H9 (cell line): ENCODE measurements at regions not wholly inside any gene's neighbourhood (a gene's known extent, or its start where the extent isn't known, plus 50 kb on each side); places are given as distances from the start of the nearest gene placed in this dataset.

Experiments
- DNase-seq: peaks from one replicate; pipeline ENCODE4 v3.0.0-alpha.2; 2017
- H2AFZ ChIP-seq: one replicate; pipeline ENCODE4 v1.6.1; 2013; ENCODE audit warnings: mild to moderate bottlenecking, low read length, control low read depth, moderate library complexity
- H2AK5ac ChIP-seq: 2 replicates; pipeline ENCODE4 v1.6.1; 2013; ENCODE audit warnings: low read length, control low read depth, mixed read lengths; ENCODE audit not compliant: insufficient read length
- H2BK120ac ChIP-seq: one replicate; pipeline ENCODE4 v1.6.1; 2013; ENCODE audit warnings: low read depth, mild to moderate bottlenecking, low read length, control low read depth, inconsistent platforms; ENCODE audit not compliant: poor library complexity, severe bottlenecking
- H2BK12ac ChIP-seq: 2 replicates; pipeline ENCODE4 v1.6.1; 2013; ENCODE audit warnings: low read length, control low read depth, mixed read lengths, low read depth; ENCODE audit not compliant: insufficient read length
- H2BK15ac ChIP-seq: 2 replicates; pipeline ENCODE4 v1.6.1; 2013; ENCODE audit warnings: low read depth, low read length, control low read depth
- H2BK20ac ChIP-seq: one replicate; pipeline ENCODE4 v1.6.1; 2013; ENCODE audit warnings: low read depth, mild to moderate bottlenecking, low read length, control low read depth, inconsistent platforms; ENCODE audit not compliant: poor library complexity, severe bottlenecking
- H2BK5ac ChIP-seq: 2 replicates; pipeline ENCODE4 v1.6.1; 2013; ENCODE audit warnings: low read length, control low read depth, mixed read lengths; ENCODE audit not compliant: insufficient read length
- H3K14ac ChIP-seq: 2 replicates; pipeline ENCODE4 v1.6.1; 2013; ENCODE audit warnings: low read length, control low read depth; ENCODE audit not compliant: insufficient read depth
- H3K18ac ChIP-seq: 2 replicates; pipeline ENCODE4 v1.6.1; 2013; ENCODE audit warnings: low read depth, mild to moderate bottlenecking, mixed read lengths, low read length, control low read depth; ENCODE audit not compliant: insufficient read length
- H3K23ac ChIP-seq: 2 replicates; pipeline ENCODE4 v1.6.1; 2013; ENCODE audit warnings: low read length, control low read depth, mixed read lengths, low read depth; ENCODE audit not compliant: insufficient read length
- H3K23me2 ChIP-seq: 2 replicates; pipeline ENCODE4 v1.6.1; 2013; ENCODE audit warnings: low read depth, mild to moderate bottlenecking, mixed read lengths, low read length, control low read depth; ENCODE audit not compliant: insufficient read length, poor library complexity, severe bottlenecking
- H3K27ac ChIP-seq: 2 replicates; pipeline ENCODE4 v1.5.1; 2013; ENCODE audit warnings: low read length, control low read depth, mixed read lengths, low read depth; ENCODE audit not compliant: insufficient read length
- H3K27me3 ChIP-seq: 2 replicates; pipeline ENCODE4 v1.6.1; 2013; ENCODE audit warnings: low read length, control low read depth, inconsistent platforms; ENCODE audit not compliant: insufficient read depth
- H3K4ac ChIP-seq: 2 replicates; pipeline ENCODE4 v1.6.1; 2013; ENCODE audit warnings: low read depth, mild to moderate bottlenecking, control low read depth, inconsistent platforms, low read length, moderate library complexity
- H3K4me1 ChIP-seq: 2 replicates; pipeline ENCODE4 v1.6.1; 2013; ENCODE audit warnings: low read length, control low read depth, inconsistent platforms; ENCODE audit not compliant: insufficient read depth
- H3K4me2 ChIP-seq: 2 replicates; pipeline ENCODE4 v1.6.1; 2013; ENCODE audit warnings: low read length, control low read depth, mixed read lengths; ENCODE audit not compliant: insufficient read length, insufficient read depth
- H3K56ac ChIP-seq: 2 replicates; pipeline ENCODE4 v1.6.1; 2013; ENCODE audit warnings: low read depth, mild to moderate bottlenecking, mixed read lengths, low read length, control low read depth; ENCODE audit not compliant: insufficient read length
- H3K79me1 ChIP-seq: 2 replicates; pipeline ENCODE4 v1.6.1; 2013; ENCODE audit warnings: low read depth, mild to moderate bottlenecking, moderate library complexity, low read length, control low read depth, inconsistent platforms; ENCODE audit not compliant: insufficient read depth, poor library complexity, severe bottlenecking
- H3K79me2 ChIP-seq: 2 replicates; pipeline ENCODE4 v1.6.1; 2013; ENCODE audit warnings: low read length, control low read depth, inconsistent platforms; ENCODE audit not compliant: insufficient read depth
- H3K9ac ChIP-seq: 2 replicates; pipeline ENCODE4 v1.6.1; 2013; ENCODE audit warnings: low read length, control low read depth, mixed read lengths; ENCODE audit not compliant: insufficient read length; ENCODE audit errors: extremely low read depth
- H3K9me3 ChIP-seq: one replicate; pipeline ENCODE4 v1.6.1; 2013; ENCODE audit warnings: low read depth, low read length, inconsistent platforms; ENCODE audit not compliant: control insufficient read depth
- H3T11ph ChIP-seq: one replicate; pipeline ENCODE4 v1.6.1; 2013; ENCODE audit warnings: mild to moderate bottlenecking, low read length, control low read depth, inconsistent platforms
- H4K20me1 ChIP-seq: one replicate; pipeline ENCODE4 v1.6.1; 2013; ENCODE audit not compliant: control insufficient read depth, insufficient read length, insufficient read depth
- H4K5ac ChIP-seq: 2 replicates; pipeline ENCODE4 v1.6.1; 2013; ENCODE audit warnings: low read depth, mild to moderate bottlenecking, mixed read lengths, low read length, control low read depth; ENCODE audit not compliant: insufficient read length
- H4K8ac ChIP-seq: replicated peaks from 2 replicates; pipeline ENCODE4 v1.6.1; 2013; ENCODE audit warnings: low read length, control low read depth, mixed read lengths, low read depth; ENCODE audit not compliant: insufficient read length
- H4K91ac ChIP-seq: 2 replicates; pipeline ENCODE4 v1.6.1; 2013; ENCODE audit warnings: low read depth, mild to moderate bottlenecking, moderate library complexity, mixed read lengths, low read length, control low read depth; ENCODE audit not compliant: insufficient read length
- H3K27ac Mint-ChIP-seq, 3 experiments: 2 replicates in 2 of 3; 3 replicates in 1 of 3; pipeline ENCODE4 v1.8.0; 2020 to 2021; ENCODE audit warnings: mixed read lengths in 3 of 3, mild to moderate bottlenecking in 1 of 3, moderate library complexity in 1 of 3
- H3K27me3 Mint-ChIP-seq: 2 replicates; pipeline ENCODE4 v1.8.0; 2021; ENCODE audit warnings: low read depth, mild to moderate bottlenecking, moderate library complexity, mixed read lengths
- H3K36me3 Mint-ChIP-seq, 3 experiments: 2 replicates in 2 of 3; 3 replicates in 1 of 3; pipeline ENCODE4 v1.8.0; 2020 to 2021; ENCODE audit warnings: low read depth in 3 of 3, mixed read lengths in 3 of 3; ENCODE audit not compliant: insufficient read depth in 1 of 3
- H3K4me1 Mint-ChIP-seq, 2 experiments: 2 replicates each; pipeline ENCODE4 v1.8.0; 2020; ENCODE audit warnings: mixed read lengths in 2 of 2
- H3K4me3 Mint-ChIP-seq, 2 experiments: 2 replicates in 1 of 2; 3 replicates in 1 of 2; pipeline ENCODE4 v1.8.0; 2020 to 2021; ENCODE audit warnings: mild to moderate bottlenecking in 2 of 2, mixed read lengths in 2 of 2, moderate library complexity in 1 of 2
- H3K9me3 Mint-ChIP-seq, 2 experiments: 2 replicates in 1 of 2; 3 replicates in 1 of 2; pipeline ENCODE4 v1.8.0; 2020; ENCODE audit warnings: mild to moderate bottlenecking in 2 of 2, mixed read lengths in 2 of 2, moderate library complexity in 1 of 2
- CTCF ChIP-seq: fragments of 200-600 bp; sonication (generic); conservative IDR thresholded peaks from 3 replicates; pipeline ENCODE4 v1.8.0; 2021; ENCODE audit warnings: antibody characterized with exemption, mild to moderate bottlenecking
- WGBS: extraction: QIAGEN DNeasy Blood & Tissue Kit; methylation state at CpG from one replicate; pipeline ENCODE4 v1.1.7; 2013; ENCODE audit warnings: missing lambda C conversion rate, low lambda C conversion rate, mixed read lengths; ENCODE audit not compliant: insufficient read length; ENCODE audit errors: extremely low coverage; 5-methylcytosine and 5-hydroxymethylcytosine counted together

- Histone ChIP-seq H4K5ac (no peak overlapping the region), H4K20me1 (no peaks in the 10 kb centered on the region), H3K56ac (no peak overlapping the region), H2BK15ac (no peak overlapping the region), H2BK120ac (no peak overlapping the region), H3T11ph (no peak overlapping the region), H3K79me2 (no peaks in the 10 kb centered on the region), H2BK20ac (no peak overlapping the region), H3K27ac (no peak overlapping the region), H3K18ac (no peak overlapping the region), H3K27me3 (no peaks in the 10 kb centered on the region), H3K4me1 (no peaks in the 10 kb centered on the region), H3K4ac (no peak overlapping the region), H3K23ac (no peak overlapping the region), H2AK5ac (no peak overlapping the region), H3K9me3 (no peaks in the 10 kb centered on the region), H3K14ac (no peak overlapping the region), H3K9ac (no peak overlapping the region), H3K4me2 (no peak overlapping the region), H4K91ac (no peak overlapping the region), H3K23me2 (no peaks in the 10 kb centered on the region), H2BK12ac (no peak overlapping the region), H2BK5ac (no peak overlapping the region), H4K8ac (no peak overlapping the region), H2AFZ (no peak overlapping the region), H3K79me1 (no peaks in the 10 kb centered on the region)
- Mint-ChIP-seq H3K36me3 (no peaks in the 10 kb centered on the region), H3K4me1 (no peaks in the 10 kb centered on the region), H3K4me3 (no peak overlapping the region), H3K27me3 (no peaks in the 10 kb centered on the region), H3K27ac (no peak overlapping the region), H3K9me3 (no peaks in the 10 kb centered on the region; a peak in 1 of 5 replicates)
- DNase-seq = no peak
- no peak for TF ChIP-seq CTCF
- WGBS = no CpG with 5 or more reads among the region's 5 CpGs
Observed at GRCh38 chr3:159080256-159080655, 278.4 kb downstream of the MFSD1 start.
